Panc1 (cell line): ENCODE measurements at regions not wholly inside any gene's neighbourhood (a gene's known extent, or its start where the extent isn't known, plus 50 kb on each side); places are given as distances from the start of the nearest gene placed in this dataset.

Source experiments
- ATAC-seq: fragments of 200-7000 bp; cut with Tn5 transposase; 2 replicates; pipeline ENCODE4 v1.9.1; 2020; ENCODE audit warnings: mild to moderate bottlenecking, moderate library complexity
- BruUV-seq: library from RNA; stranded (reverse); fragments of 400-500 nt; replicated peaks from 2 replicates; lab custom pipeline; 2021; lab: Mats Ljungman, UMichigan
- CTCF ChIA-PET: fragments of 300-600 bp; sonication (Branson Sonifier 250); formaldehyde crosslinking; loops from one replicate; lab custom pipeline; 2022; ENCODE audit warnings: antibody characterized with exemption; lab: Charles Lee
- POLR2A ChIA-PET: fragments of 300-600 bp; sonication (Branson Sonifier 250); formaldehyde crosslinking; loops from one replicate; lab custom pipeline; 2022; ENCODE audit warnings: antibody characterized with exemption; lab: Charles Lee
- DNase-seq: peaks from one replicate; pipeline ENCODE4 v3.0.0-alpha.2; 2010; ENCODE audit warnings: low read depth, low spot score
- H3K27ac ChIP-seq: 2 replicates; pipeline ENCODE4 v1.5.1; 2011; ENCODE audit warnings: mild to moderate bottlenecking, low read length, inconsistent platforms
- H3K27me3 ChIP-seq: fragments of 200-500 bp; sonication (Bioruptor generic); 2 replicates; pipeline ENCODE4 v1.6.0; 2014; ENCODE audit warnings: low read length, inconsistent platforms; ENCODE audit not compliant: control insufficient read depth, insufficient read depth
- H3K36me3 ChIP-seq: fragments of 200-500 bp; sonication (Bioruptor generic); 2 replicates; pipeline ENCODE4 v1.5.1; 2014; ENCODE audit warnings: inconsistent platforms, mild to moderate bottlenecking, low read length, moderate library complexity; ENCODE audit not compliant: control insufficient read depth, insufficient read depth
- H3K4me1 ChIP-seq: 2 replicates; pipeline ENCODE4 v1.5.1; 2011; ENCODE audit warnings: inconsistent platforms, mild to moderate bottlenecking, low read length, moderate library complexity; ENCODE audit not compliant: control insufficient read depth, insufficient read depth
- H3K4me3 ChIP-seq, 2 experiments: 2 replicates each; pipeline ENCODE4 v1.5.1; 2011 to 2012; ENCODE audit warnings: low read depth in 2 of 2, low read length in 2 of 2, mild to moderate bottlenecking in 2 of 2, inconsistent platforms in 1 of 2, moderate library complexity in 1 of 2
- H3K9me3 ChIP-seq: fragments of 200-500 bp; sonication (Bioruptor generic); 2 replicates; pipeline ENCODE4 v1.5.1; 2014; ENCODE audit warnings: low read depth, mild to moderate bottlenecking, inconsistent platforms, low read length, moderate library complexity; ENCODE audit not compliant: control insufficient read depth, insufficient read depth
- CTCF ChIP-seq: fragments of 450-650 bp; IDR thresholded peaks from 2 replicates; pipeline ENCODE4 v1.5.1; 2017; ENCODE audit warnings: mild to moderate bottlenecking
- POLR2AphosphoS5 ChIP-seq: IDR thresholded peaks from 2 replicates; pipeline ENCODE4 v1.6.1; 2012; ENCODE audit warnings: mild to moderate bottlenecking, low read depth, low read length, moderate library complexity
- REST ChIP-seq, 2 experiments: IDR thresholded peaks; 2 replicates each; pipeline ENCODE4 v1.6.1; 2011 to 2012; ENCODE audit warnings: low read depth in 2 of 2, control low read depth in 1 of 2, low read length in 1 of 2, mild to moderate bottlenecking in 1 of 2, moderate library complexity in 1 of 2; ENCODE audit not compliant: insufficient read depth in 1 of 2
- SIN3A ChIP-seq: IDR thresholded peaks from 2 replicates; pipeline ENCODE4 v1.6.1; 2012; ENCODE audit warnings: low read depth, mild to moderate bottlenecking, low read length, moderate library complexity, borderline replicate concordance; ENCODE audit not compliant: insufficient read depth
- TCF7L2 ChIP-seq: IDR thresholded peaks from 2 replicates; pipeline ENCODE4 v1.6.1; 2011; ENCODE audit warnings: mild to moderate bottlenecking, low read depth, low read length, inconsistent platforms
- in situ Hi-C: cut with HindIII; loops from 2 replicates; pipeline ENCODE4 v1.10.0; 2016; ENCODE audit warnings: low sequenced_read_pairs, low pct_unique_long_range_greater_than_20kb
- intact Hi-C: fragments of 100-400 bp; cut with micrococcal nuclease; formaldehyde crosslinking; loops from one replicate; pipeline ENCODE4 v1.10.0; 2022; ENCODE audit not compliant: unreplicated experiment

GRCh38 chr15:62777671-62778070 lies 264.9 kb upstream of the TPM1 start:
- H3K9me3 ChIP-seq: no peaks in the 10 kb centered on the region
- ATAC-seq (no peak), DNase-seq (no peak)
- TF ChIP-seq REST (IDR thresholded peaks at IDR 0.05; ENCODE audit: insufficient read depth in 1 of 2, low read depth in 2 of 2, low read length in 1 of 2): no peak
- TF ChIP-seq CTCF: no peak
- no peak for TF ChIP-seq POLR2AphosphoS5
- no peak for TF ChIP-seq SIN3A
- TF ChIP-seq TCF7L2: no peak
- ChIA-PET POLR2A (no interaction called here), CTCF (no interaction called here)
- no peaks in the 10 kb centered on the region for H3K36me3 ChIP-seq
- no TSS peak for BruUV-seq
- H3K4me3 ChIP-seq: no peak overlapping the region
- peaks cover 8% of the 10 kb centered on the region for H3K4me1 ChIP-seq
- H3K27me3 ChIP-seq: no peaks in the 10 kb centered on the region
- intact Hi-C loops (no loop called here), in situ Hi-C loops (no loop called here)
- H3K27ac ChIP-seq: no peak overlapping the region

DNA sequence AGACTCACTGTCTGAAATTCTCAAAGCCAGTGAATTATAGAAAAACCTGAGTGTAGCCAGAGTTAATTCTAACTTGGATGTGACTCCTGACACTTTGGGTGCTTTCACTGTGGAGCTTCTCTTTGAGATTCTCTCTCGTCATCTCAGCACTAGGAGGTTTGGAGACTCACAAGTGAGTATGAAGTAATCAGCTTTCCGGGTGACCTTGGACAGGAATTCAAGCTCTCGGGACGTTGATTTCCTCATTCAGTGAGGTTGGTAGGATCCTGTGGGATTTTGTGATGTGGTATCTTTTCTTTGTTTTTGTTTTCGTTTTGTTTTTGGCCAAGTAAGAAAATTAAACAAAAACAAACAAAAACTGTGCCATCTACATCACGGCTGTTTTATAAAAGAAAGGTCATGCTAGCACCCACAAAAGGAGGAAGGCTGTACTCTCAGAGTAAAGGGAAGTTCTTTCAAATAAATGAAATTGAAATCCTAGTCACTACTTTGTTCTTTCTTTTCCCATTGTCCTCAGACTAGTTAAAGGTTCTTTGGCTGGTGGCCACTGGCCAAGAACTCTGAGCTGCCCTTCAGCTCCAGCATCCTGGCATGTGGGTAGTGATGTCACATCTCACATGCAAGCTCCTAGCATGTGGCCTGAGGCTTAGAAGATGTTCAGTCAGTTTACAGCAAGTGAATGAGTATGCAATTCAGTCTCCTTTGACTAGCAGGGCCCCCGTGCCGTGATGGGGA lies 263.3 kb upstream of the TPM1 start:
- no TSS peak for BruUV-seq
- Histone ChIP-seq H3K4me1 (peaks cover 18% of the 10 kb centered on the region), H3K9me3 (no peaks in the 10 kb centered on the region), H3K4me3 (no peak overlapping the region), H3K36me3 (no peaks in the 10 kb centered on the region), H3K27ac (no peak overlapping the region), H3K27me3 (no peaks in the 10 kb centered on the region)
- in situ Hi-C loops: no loop called here
- no peak for ATAC-seq
- no peak for TF ChIP-seq REST (IDR thresholded peaks at IDR 0.05; ENCODE audit: insufficient read depth in 1 of 2, low read depth in 2 of 2, low read length in 1 of 2)
- no peak for TF ChIP-seq CTCF
- no peak for TF ChIP-seq TCF7L2
- TF ChIP-seq POLR2AphosphoS5: no peak
- ChIA-PET CTCF (no interaction called here), POLR2A (no interaction called here)
- intact Hi-C loops: no loop called here
- DNase-seq: no peak
